ENCODE measurements at regions not wholly inside any gene's neighbourhood (a gene's known extent, or its start where the extent isn't known, plus 50 kb on each side); places are given as distances from the start of the nearest gene placed in this dataset.
A peak's percentile ranks its signal among the peaks of the same experiment; 100 is the strongest.

DNA sequence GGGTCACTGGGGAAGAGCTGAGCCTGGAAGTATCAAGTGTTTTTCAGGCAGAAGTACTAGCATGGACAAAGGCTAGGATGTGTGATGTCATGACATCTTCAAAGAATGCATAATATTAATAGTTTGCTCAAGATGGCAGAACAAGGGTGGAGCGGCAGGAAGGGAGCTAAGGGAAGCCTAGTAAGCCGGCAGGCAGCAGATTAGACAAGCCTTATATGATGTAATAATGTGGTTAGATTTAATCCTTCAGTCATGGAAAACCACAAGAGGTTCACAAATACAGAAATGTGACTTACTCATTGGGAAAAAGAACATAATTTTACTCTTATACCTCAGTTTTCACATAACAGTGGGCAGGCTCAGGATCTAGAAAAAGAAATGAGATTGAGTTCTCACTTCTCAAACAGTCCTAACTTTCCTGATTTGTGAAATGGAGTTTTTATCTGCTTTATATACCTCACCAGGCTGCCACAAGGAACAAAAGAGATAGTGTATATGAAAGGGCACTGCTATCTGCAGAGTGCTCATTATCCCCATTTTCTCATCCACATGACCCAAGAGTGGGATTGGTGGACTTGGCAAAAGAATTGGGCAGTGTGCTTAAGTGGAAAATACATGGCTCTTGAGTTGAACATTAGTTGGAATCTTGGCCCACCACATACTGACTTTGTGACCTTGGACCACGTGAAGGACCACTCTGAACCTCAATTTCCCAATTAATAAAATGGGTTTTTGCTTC, 89.1 kb upstream of the LHCGR start:
- no peak overlapping the region for H3K4me3 ChIP-seq
- H3K27ac ChIP-seq (ENCODE audit: low read depth in 1 of 2, low read length in 1 of 2) = no peak overlapping the region
- H3K27me3 ChIP-seq (ENCODE audit: control insufficient read depth in 3 of 3, insufficient read depth in 3 of 3, low read length in 2 of 3) = no peaks in the 10 kb centered on the region
- H3K9me3 ChIP-seq (ENCODE audit: control insufficient read depth in 4 of 4, insufficient read depth in 3 of 4, low read length in 3 of 4) = peaks cover 0 to 2% (median 0%) of the 10 kb centered on the region in 4 donors
- no peaks in the 10 kb centered on the region for H3K36me3 ChIP-seq (ENCODE audit: control insufficient read depth in 4 of 4, insufficient read depth in 4 of 4, low read length in 4 of 4)
- H3K4me1 ChIP-seq (ENCODE audit: control insufficient read depth in 5 of 5, insufficient read depth in 5 of 5, low read length in 5 of 5) = peaks cover 0 to 6% (median 0%) of the 10 kb centered on the region in 5 donors
- 58 to 64% methylated on average over 3 of the region's 3 CpGs for WGBS, 2 donors
- TF ChIP-seq, protein P1, sequence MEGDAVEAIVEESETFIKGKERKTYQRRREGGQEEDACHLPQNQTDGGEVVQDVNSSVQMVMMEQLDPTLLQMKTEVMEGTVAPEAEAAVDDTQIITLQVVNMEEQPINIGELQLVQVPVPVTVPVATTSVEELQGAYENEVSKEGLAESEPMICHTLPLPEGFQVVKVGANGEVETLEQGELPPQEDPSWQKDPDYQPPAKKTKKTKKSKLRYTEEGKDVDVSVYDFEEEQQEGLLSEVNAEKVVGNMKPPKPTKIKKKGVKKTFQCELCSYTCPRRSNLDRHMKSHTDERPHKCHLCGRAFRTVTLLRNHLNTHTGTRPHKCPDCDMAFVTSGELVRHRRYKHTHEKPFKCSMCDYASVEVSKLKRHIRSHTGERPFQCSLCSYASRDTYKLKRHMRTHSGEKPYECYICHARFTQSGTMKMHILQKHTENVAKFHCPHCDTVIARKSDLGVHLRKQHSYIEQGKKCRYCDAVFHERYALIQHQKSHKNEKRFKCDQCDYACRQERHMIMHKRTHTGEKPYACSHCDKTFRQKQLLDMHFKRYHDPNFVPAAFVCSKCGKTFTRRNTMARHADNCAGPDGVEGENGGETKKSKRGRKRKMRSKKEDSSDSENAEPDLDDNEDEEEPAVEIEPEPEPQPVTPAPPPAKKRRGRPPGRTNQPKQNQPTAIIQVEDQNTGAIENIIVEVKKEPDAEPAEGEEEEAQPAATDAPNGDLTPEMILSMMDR (IDR thresholded peaks at IDR 0.05; ENCODE audit: control extremely low read depth, extremely low read depth) = no peak
- DNase-seq (no peak), ATAC-seq (ENCODE audit: insufficient read depth, low FRiP score) (no peak)
- no peak overlapping the region for H3K9ac ChIP-seq (ENCODE audit: insufficient read depth in 1 of 2, low read length in 2 of 2)

GRCh38 chr2:48841126-48841525, 85.6 kb upstream of the LHCGR start:
- Histone ChIP-seq H3K4me1 (ENCODE audit: control insufficient read depth in 5 of 5, insufficient read depth in 5 of 5, low read length in 5 of 5) (peaks cover 0 to 6% (median 0%) of the 10 kb centered on the region in 5 donors), H3K36me3 (ENCODE audit: control insufficient read depth in 4 of 4, insufficient read depth in 4 of 4, low read length in 4 of 4) (no peaks in the 10 kb centered on the region), H3K9ac (ENCODE audit: insufficient read depth in 1 of 2, low read length in 2 of 2) (no peak overlapping the region), H3K27me3 (ENCODE audit: control insufficient read depth in 3 of 3, insufficient read depth in 3 of 3, low read length in 2 of 3) (no peaks in the 10 kb centered on the region), H3K9me3 (ENCODE audit: control insufficient read depth in 4 of 4, insufficient read depth in 3 of 4, low read length in 3 of 4) (peaks cover 0 to 2% (median 0%) of the 10 kb centered on the region in 4 donors), H3K4me3 (no peak overlapping the region), H3K27ac (ENCODE audit: low read depth in 1 of 2, low read length in 1 of 2) (no peak overlapping the region)
- TF ChIP-seq, protein P1 (IDR thresholded peaks at IDR 0.05; ENCODE audit: control extremely low read depth, extremely low read depth) = no peak
- no peak for DNase-seq
- WGBS, 2 donors = 93 to 100% methylated on average over 2 of the region's 2 CpGs
- no peak for ATAC-seq (ENCODE audit: insufficient read depth, low FRiP score)

DNA sequence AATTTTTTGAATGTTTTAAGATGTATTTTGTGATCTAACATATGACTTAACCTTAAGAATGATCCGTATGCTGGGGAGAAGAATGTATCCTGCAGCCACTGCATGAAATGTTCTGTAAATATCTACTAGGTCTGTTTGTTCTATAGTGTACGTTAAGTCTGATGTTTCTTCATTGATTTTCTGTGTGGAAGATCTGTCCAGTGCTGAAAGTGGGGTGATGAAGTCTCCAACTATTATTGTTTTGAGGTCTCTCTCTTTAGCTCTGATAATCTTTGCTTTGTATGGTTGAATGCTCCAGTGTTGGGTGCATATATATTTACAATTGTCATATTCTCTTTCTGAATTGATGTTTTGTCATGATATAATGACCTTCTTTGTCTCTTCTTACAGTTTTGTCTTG, 82.5 kb upstream of the LHCGR start:
- H3K9me3 ChIP-seq (ENCODE audit: control insufficient read depth in 4 of 4, insufficient read depth in 3 of 4, low read length in 3 of 4) = peaks cover 0 to 6% (median 2%) of the 10 kb centered on the region in 4 donors
- no peaks in the 10 kb centered on the region for H3K27me3 ChIP-seq (ENCODE audit: control insufficient read depth in 3 of 3, insufficient read depth in 3 of 3, low read length in 2 of 3)
- DNase-seq (peak in 1 of 3 donors; percentile 2), ATAC-seq (ENCODE audit: insufficient read depth, low FRiP score) (no peak)
- no peak overlapping the region for H3K27ac ChIP-seq (ENCODE audit: low read depth in 1 of 2, low read length in 1 of 2)
- no peak overlapping the region for H3K9ac ChIP-seq (ENCODE audit: insufficient read depth in 1 of 2, low read length in 2 of 2)
- H3K4me3 ChIP-seq = no peak overlapping the region
- no peaks in the 10 kb centered on the region for H3K36me3 ChIP-seq (ENCODE audit: control insufficient read depth in 4 of 4, insufficient read depth in 4 of 4, low read length in 4 of 4)
- H3K4me1 ChIP-seq (ENCODE audit: control insufficient read depth in 5 of 5, insufficient read depth in 5 of 5, low read length in 5 of 5) = no peaks in the 10 kb centered on the region
- 55 to 70% methylated on average over 2 of the region's 2 CpGs for WGBS, 2 donors
- TF ChIP-seq, protein P1 (IDR thresholded peaks at IDR 0.05; ENCODE audit: control extremely low read depth, extremely low read depth) = no peak

DNA sequence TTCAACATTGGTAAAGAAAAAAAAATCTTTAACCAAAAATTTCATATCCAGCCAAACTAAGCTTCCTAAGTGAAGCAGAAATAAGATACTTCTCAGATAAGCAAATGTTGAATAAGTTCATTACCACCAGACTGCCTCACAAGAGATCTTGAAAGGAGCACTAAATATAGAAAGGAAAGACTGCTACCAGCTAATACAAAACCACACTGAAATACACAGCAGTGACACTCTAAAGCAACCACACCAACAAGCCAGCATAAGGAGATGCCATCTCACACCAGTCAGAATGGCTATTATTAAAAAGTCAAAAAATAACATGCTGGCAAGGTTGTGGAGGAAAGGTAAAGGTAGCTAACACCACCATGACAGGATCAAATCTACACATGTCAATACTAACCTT, 74.0 kb upstream of the LHCGR start:
- H3K9me3 ChIP-seq (ENCODE audit: control insufficient read depth in 4 of 4, insufficient read depth in 3 of 4, low read length in 3 of 4) = peaks cover 0 to 6% (median 2%) of the 10 kb centered on the region in 4 donors
- no peak overlapping the region for H3K27ac ChIP-seq (ENCODE audit: low read depth in 1 of 2, low read length in 1 of 2)
- H3K9ac ChIP-seq (ENCODE audit: insufficient read depth in 1 of 2, low read length in 2 of 2) = no peak overlapping the region
- TF ChIP-seq, protein P1 (IDR thresholded peaks at IDR 0.05; ENCODE audit: control extremely low read depth, extremely low read depth) = no peak
- H3K27me3 ChIP-seq (ENCODE audit: control insufficient read depth in 3 of 3, insufficient read depth in 3 of 3, low read length in 2 of 3) = no peaks in the 10 kb centered on the region
- no peaks in the 10 kb centered on the region for H3K4me1 ChIP-seq (ENCODE audit: control insufficient read depth in 5 of 5, insufficient read depth in 5 of 5, low read length in 5 of 5)
- DNase-seq = no peak
- no peaks in the 10 kb centered on the region for H3K36me3 ChIP-seq (ENCODE audit: control insufficient read depth in 4 of 4, insufficient read depth in 4 of 4, low read length in 4 of 4)
- ATAC-seq (ENCODE audit: insufficient read depth, low FRiP score) = no peak
- H3K4me3 ChIP-seq = no peak overlapping the region

All from lung (tissue), 11 donors.